ENCODE measurements at regions not wholly inside any gene's neighbourhood (a gene's known extent, or its start where the extent isn't known, plus 50 kb on each side); places are given as distances from the start of the nearest gene placed in this dataset.

GRCh38 chr16:54712866-54713265 is 217.8 kb upstream of the IRX5 start:
- no peak for TF ChIP-seq POLR2A (IDR thresholded peaks at IDR 0.05; ENCODE audit: low read depth)
- TF ChIP-seq CTCF (IDR thresholded peaks at IDR 0.05) = no peak
